GM12874 (cell line): ENCODE measurements at regions not wholly inside any gene's neighbourhood (a gene's known extent, or its start where the extent isn't known, plus 50 kb on each side); places are given as distances from the start of the nearest gene placed in this dataset.
A peak's percentile ranks its signal among the peaks of the same experiment; 100 is the strongest.

ENCODE experiments used
- TF ChIP-seq, protein P1 (sequence below): IDR thresholded peaks from 2 replicates; pipeline ENCODE4 v1.5.1; 2011; ENCODE audit warnings: low read depth, mild to moderate bottlenecking, control low read depth, low read length, moderate library complexity; ENCODE audit not compliant: insufficient read depth

DNA sequence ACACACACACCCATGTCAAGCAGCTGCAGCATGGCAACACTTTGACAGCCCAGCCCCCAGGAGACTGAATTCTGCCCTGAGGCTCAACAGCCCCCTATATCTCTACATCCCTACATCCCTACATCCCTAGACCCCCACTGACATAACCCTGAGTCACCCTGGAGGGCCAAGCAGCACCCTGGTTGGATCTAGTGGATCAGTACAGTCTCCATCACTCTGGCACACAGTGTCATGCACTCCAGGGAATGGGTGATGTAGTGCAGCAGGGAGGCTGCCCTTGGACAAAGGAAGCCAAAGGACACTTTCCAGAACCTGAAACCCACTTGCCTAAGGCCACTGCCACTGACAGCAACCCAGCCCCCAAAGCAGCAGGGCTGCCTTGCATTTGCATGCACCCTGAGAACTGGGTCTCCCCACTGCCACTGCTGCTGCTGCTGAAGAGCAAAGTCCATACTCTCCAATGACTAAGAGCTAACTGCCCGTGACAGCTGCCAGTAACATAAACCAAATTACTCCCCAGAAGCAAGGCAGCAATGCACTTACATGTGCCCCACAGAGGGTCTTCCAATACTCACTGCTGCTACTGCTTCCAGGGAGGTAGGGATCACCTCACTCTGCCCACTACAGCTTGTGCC is 681.6 kb upstream of the KLHL29 start:
- TF ChIP-seq, protein P1, sequence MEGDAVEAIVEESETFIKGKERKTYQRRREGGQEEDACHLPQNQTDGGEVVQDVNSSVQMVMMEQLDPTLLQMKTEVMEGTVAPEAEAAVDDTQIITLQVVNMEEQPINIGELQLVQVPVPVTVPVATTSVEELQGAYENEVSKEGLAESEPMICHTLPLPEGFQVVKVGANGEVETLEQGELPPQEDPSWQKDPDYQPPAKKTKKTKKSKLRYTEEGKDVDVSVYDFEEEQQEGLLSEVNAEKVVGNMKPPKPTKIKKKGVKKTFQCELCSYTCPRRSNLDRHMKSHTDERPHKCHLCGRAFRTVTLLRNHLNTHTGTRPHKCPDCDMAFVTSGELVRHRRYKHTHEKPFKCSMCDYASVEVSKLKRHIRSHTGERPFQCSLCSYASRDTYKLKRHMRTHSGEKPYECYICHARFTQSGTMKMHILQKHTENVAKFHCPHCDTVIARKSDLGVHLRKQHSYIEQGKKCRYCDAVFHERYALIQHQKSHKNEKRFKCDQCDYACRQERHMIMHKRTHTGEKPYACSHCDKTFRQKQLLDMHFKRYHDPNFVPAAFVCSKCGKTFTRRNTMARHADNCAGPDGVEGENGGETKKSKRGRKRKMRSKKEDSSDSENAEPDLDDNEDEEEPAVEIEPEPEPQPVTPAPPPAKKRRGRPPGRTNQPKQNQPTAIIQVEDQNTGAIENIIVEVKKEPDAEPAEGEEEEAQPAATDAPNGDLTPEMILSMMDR: no peak

DNA sequence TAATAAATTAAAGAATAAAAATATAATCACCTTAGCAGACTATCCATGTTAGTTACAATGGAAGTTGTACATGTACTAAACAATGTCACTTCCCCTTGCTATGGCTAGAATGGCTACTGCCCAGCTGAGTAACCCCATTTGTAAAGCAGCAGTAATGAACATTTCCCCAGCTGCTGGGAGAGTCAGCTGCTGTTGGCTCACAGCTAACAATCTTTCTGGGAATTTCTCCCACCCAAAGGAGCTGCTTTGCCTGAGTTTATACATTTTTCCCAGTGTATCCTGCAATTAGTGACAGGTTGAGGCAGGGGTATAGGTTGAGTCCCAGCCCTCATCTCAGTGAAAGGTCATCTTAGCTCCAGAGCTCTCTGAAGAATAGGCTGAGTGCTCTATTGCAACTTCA is 665.6 kb upstream of the KLHL29 start:
- TF ChIP-seq, protein P1: no peak

DNA sequence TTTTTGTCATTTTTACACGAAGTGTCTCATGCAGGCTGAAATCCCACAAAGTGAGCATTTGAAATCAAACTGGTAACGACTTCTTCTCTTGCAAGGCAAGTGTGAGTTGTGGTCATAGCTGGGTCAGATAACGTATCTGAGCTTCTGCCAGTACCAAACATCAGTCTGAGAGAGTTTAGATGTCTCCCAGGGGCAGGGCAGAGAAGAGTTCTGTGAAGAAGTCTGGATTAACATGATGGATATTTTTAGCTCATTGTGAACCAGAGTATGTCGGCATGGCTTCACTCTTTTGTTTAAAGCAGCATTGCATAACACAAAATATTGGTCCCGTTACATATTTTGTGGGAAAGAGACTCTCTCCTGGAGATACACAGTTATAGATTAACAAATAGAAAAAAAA is 655.5 kb upstream of the KLHL29 start:
- TF ChIP-seq, protein P1: no peak

DNA sequence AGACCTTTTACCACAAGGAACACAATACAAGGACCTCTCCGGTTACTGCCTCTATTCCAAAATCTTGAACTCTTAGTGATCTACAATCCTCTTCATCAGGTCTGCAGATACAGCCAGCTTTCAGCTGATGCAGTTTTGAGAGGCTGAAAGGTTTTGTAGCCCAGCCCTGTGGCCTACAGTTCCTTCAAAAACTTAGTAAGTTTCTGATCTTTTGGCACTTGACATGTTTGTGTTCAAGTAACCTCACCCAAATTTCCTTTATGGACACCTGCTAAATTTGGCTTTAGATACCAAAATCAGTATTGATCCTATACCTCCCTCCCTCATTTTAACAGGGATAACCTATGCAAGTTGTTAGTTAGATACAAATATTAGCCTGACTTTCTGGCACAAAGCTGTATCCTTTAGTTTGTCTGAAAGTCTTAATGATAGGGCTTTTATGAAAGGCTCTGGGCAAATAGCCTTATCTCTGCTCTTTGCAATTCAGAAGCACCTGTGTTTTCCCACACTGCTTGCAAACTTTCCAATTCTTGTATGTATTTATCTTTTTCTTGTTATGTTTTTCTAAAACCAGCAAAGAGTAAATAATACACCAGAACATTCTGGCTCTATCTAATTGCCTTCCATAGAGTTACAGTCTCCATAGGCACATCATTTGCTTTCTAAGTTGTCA is 650.5 kb upstream of the KLHL29 start:
- TF ChIP-seq, protein P1: no peak

DNA sequence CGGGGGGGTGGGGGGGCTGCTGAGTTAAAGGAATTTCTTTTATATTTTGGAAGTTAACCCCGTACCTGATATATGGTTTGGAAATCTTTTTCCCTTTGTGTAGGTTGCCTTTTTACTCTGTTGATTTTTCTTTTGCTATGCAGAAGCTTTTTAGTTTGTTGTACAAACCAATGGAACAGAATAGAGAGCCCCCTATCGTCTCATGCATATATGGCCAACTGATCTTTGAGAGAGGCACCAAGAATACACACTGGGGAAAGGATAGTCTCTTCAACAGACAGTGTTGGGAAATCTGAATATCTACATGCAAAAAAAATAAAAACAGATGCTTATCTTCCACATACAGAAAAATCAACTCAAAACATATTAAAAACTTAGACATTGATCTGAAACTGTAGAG is 647.8 kb upstream of the KLHL29 start:
- TF ChIP-seq, protein P1: 0 out of 2 replicates have a peak, but pooled peaks have one; percentile 9

DNA sequence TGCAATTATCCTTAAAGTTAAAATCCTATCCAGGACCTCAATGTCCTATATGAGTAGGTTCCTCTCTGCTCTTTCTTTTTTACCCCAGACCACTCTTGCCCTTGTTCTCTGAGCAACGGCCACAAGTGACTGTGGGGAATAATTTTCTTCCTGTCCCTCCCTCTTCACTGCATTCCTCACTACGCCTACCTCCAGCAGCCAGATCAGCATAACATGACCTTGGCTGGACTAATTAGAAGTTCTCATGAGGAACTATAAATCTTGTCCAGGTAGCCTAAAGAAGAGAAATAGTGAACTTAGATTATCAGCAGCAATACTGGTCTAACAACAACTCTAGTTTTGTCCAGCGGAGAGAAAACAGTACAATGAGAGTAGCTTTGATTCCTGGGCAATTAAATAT is 643.8 kb upstream of the KLHL29 start:
- TF ChIP-seq, protein P1: no peak

DNA sequence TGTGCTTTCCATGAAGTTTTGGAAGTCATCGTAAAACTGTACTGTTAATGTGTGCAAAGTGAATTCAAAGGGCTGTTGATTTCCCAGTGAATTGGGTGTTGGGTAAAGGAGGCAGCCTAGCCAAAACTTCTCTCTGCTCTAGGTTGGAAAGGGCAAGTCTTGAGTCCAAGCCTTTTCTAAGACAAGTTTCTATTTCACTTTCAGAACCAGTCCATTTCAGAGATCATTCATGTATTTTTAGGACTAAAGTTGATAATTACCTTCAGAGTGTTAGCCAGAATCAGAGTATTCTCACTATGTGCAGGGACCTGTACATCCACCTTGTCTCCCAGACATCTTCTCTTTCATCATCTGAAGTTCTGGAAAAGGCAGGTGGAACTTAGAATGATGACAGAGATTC is 636.1 kb upstream of the KLHL29 start:
- TF ChIP-seq, protein P1: no peak
